GM18907 (cell line): ENCODE measurements at regions not wholly inside any gene's neighbourhood (a gene's known extent, or its start where the extent isn't known, plus 50 kb on each side); places are given as distances from the start of the nearest gene placed in this dataset.
A peak's percentile ranks its signal among the peaks of the same experiment; 100 is the strongest.
"Not testable (repeated sequence)": the region's sequence is repeated elsewhere in the genome, so short reads cannot be mapped to it uniquely, and the experiment has no call there.

ENCODE experiments used
- ATAC-seq: cut with Tn5 transposase; IDR thresholded peaks from one replicate; pipeline ENCODE4 v1.9.1; 2021; ENCODE audit warnings: mild to moderate bottlenecking, moderate library complexity; ENCODE audit not compliant: unreplicated experiment

DNA sequence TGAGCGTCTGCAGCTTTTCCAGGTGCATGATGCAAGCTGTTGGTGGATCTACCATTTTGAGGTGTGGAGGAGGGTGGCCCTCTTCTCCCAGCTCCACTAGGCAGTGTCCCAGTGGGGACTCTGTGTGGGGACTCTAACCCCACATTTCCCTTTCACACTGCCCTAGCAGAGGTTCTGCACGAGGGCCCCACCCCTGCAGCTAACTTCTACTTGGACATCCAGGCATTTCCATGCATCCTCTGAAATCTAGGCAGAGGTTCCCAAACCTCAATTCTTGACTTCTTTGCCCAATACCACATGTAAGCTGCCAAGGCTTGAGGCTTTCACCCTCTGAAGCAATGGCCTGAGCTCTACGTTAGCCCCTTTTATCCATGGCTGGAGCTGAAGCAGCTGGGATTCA lies 61.4 kb upstream of the HGFAC start:
- not testable (repeated sequence) for ATAC-seq

DNA sequence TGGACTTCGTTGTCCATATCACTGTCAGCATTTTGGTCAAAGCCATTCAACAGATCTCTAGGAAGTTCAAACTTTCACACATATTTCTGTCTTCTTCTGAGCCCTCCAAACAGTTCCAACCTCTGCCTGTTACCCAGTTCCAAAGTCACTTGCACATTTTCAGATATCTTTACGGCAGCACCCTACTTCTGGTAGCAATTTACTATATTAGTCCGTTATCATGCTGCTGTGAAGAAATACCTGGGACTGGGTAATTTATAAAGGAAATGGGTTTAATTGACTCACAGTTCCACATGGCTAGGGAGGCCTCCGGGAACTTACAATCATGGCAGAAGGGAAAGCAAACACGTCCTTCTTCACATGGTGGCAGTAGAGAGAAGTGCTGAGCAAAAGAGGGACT lies 60.6 kb upstream of the HGFAC start:
- not testable (repeated sequence) for ATAC-seq

DNA sequence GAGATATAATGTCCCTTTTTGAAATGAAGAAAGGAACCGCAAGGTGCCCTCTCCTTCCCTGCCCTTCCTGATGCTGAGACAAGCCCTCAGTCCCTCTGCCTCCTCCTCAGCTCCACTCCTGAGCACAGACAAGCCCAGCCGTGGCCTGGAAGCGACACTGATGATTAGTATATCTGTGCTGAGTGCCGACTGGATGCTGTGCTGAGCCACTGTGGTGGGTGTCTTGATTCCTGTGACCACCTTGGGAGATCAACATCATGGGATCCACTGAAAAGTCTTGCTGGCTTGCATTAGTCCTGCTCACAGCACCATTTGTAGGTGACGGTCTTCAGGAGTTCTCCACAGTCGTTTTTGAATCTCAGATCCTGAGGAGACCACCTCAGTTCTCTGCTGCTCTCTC lies 59.5 kb upstream of the HGFAC start:
- no peak for ATAC-seq

DNA sequence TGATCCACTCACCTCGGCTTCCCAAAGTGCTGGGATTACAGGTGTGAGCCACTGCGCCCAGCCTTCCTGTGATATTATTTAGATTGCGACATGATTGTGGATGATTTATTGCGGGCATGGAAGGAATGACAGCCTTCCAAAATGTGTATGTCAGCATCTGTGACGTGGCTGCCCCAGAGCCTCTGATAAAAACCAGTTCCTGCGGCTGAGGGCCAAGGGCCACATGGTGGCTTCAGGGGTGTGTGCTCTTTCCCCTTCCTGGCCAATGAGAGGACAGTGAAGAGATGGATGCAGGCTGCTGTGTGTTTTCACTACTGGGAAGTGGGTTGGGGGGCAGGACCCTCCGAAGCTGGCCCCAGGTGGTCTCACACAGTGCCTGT lies 57.4 kb upstream of the HGFAC start:
- no peak for ATAC-seq

DNA sequence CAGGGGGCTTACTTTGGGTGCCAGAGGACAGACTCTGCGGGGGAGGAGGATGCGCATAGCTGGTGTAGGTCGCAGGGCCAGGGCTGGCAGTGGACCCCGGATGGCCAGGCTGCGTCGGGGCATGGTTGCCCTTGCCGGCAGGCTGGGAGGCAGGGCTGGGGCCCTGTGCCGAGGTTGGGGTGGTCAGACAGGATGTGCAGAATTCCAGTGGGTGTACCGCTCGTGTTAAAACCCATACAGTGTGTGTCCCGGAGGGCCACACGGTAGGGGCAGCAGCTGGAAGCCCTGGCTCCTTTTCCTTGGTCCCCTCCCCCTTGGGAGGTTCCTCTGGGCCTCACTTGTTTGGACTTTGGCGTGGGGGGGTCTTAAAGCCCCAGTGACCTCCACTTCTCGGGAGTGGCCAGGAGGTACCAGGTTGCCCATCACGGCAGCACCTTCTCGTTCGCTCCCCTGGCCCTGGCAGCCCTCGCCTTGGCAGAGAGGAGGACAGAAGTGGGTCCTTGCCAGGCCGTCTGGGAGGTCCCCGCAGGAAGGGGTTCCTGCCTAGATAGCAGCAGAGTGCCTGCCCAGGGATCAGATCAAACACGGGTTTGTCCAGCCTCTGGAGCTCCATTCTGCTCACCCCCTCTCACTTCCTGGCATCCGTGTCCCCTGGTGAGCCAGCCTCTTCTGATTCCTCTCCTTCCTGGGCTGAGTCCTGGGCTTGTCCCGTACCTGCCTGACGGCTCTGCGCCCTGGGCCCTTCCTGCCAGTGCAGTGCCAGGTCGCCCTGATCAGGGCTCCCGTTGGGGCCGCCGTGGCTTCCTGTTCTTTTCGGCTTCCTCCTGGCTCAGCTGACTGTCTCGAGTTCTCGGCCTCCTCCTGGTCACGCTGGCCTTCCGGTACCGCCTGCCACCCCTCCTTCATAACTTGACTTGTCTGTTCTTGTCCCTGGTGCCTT lies 56.7 kb upstream of the HGFAC start:
- ATAC-seq = no peak

DNA sequence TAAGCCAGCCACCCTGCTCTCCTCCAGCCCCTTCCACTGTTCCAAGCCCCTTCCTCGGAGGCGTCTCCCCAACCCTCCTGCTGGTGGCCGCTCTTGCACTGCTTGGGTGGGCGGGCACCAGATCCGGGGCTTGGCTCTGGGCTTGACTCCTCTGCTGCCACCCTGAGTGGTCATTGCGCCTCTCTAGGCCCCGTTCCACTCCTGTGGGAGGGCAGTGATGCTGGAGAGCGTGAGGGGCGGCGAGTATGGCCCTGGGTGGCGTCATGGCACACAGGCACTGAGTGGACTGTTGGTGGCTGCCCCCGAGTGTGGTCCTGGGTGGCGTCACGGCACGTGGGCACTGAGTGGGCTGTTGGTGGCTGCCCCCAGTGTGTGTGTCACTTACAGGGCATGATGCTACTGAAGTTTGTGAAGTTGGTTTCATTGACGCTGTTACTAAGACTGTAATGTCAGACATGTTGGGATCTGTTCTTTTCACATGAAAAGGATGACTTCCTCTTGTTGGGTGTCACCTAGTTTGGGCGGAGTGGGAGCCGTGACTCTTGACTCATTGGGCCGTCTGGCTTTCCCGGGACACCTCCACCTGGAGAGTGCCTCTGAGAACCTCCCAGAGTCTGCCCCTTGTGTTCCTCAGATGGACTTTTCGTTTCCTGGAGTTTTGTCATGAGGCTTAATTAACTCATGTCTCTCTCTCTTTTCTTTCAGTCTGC lies 55.9 kb upstream of the HGFAC start:
- no peak for ATAC-seq

DNA sequence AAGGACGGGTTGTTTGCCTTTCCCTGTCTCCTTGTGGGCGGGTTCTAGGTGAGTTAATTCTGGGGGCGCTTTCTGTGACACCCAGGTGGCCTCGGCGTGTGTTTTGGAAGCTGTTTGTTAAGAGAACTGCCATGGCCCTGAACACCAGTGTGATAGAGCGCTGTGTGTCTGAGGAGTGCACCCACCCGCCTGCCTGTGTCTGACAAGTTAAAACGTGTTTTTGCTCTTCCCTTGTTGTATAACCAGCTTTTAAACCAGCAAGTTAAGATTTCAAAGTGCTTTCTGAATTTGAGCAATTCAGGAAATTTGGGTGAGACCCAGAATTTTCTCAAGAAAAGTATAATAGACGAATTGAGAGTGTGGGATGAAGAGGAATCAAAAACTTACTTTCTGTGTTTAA lies 55.2 kb upstream of the HGFAC start:
- no peak for ATAC-seq

DNA sequence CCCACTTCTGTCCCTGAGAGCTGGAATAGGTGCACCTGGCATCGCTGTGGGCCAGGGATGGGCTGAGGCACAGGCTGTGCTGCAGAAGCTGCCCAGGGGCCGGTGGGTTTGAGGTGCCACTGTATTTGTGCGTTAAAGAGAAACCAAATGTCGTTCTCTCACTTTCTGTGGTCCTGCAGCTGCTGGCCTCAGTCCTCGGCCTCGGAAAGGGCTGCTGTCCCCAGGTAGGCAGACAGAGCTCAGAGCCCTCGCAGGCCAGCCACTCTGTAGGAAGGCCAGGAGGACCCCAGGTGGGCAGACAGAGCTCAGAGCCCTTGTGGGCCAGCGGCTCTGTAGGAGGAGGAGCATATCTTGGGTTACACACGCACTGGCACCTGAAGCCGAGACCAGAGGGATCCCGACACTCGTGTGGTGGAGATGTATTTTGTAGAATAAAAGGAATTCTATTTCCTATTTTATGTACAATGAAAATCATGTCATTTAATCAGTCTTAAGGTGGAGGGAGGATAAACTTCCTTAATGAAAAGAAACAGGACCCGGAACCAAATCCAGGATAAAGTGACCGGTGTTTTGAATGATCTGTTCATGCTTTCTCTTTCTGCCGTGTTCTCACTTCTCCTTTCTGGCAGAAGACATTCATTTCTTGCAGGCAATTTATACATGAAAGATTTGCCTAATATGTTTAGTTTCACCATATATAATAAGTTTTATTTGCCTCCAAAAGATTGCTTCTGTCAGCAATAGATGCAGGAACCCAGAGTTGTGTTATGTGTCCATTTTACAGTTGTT lies 54.4 kb upstream of the HGFAC start:
- ATAC-seq = peak; percentile 59

DNA sequence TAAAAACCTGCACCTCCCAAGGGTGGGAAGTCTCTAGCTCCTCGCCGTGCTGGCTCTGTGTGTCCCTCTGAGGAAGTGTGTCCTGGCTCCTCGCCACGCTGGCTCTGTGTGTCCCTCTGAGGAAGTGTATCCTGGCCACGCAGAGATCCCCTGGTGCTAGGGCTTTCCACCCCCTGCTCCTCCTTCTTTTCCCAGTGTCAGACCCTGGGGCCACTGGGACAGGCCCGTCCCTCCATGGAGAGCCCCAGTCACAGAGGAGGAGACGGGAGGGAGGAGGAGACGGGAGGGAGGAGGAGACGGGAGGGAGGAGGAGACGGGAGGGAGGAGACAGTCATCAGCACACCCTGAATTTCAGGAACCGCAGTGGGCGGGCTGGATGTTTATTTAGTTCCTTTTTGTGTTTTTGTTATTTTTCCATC lies 53.8 kb upstream of the HGFAC start:
- peak; percentile 33 for ATAC-seq

DNA sequence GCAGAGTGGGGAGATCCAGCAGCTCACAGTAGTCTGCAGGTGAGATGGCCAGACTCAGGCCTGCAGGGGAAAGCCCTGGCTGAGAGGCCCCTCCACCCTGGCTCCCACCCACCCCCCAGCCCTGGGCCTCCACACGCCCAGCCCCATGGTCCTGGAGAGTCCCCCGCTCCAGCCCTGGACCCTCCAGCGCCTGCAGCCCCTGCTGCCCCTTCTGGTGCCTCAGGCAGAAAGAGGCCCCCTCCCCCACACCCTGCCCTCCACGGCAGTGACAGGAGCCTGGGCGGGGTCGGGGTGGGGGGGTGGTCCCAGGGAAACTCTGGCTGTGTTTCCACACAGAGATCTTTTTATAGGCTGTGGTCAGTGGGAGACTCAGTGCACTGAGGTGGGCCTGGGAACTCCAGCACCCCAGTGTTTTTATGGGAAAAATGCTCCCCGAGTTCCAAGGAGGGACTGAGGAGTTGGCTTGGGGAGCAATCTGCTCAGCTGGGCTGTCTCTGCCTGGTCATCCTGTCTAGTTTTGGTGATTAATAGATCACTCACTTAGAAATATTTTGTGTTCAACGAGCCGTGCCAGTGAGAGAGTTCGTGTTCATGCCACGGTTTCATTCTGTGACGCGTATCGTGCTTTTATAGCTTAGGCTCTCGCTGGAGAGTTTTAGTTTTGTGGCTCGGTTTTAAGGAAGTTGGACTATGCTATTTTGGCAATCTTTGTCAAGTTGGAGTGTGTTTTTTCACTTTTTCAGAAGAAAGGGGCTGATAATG lies 53.1 kb upstream of the HGFAC start:
- peak; percentile 59 for ATAC-seq

DNA sequence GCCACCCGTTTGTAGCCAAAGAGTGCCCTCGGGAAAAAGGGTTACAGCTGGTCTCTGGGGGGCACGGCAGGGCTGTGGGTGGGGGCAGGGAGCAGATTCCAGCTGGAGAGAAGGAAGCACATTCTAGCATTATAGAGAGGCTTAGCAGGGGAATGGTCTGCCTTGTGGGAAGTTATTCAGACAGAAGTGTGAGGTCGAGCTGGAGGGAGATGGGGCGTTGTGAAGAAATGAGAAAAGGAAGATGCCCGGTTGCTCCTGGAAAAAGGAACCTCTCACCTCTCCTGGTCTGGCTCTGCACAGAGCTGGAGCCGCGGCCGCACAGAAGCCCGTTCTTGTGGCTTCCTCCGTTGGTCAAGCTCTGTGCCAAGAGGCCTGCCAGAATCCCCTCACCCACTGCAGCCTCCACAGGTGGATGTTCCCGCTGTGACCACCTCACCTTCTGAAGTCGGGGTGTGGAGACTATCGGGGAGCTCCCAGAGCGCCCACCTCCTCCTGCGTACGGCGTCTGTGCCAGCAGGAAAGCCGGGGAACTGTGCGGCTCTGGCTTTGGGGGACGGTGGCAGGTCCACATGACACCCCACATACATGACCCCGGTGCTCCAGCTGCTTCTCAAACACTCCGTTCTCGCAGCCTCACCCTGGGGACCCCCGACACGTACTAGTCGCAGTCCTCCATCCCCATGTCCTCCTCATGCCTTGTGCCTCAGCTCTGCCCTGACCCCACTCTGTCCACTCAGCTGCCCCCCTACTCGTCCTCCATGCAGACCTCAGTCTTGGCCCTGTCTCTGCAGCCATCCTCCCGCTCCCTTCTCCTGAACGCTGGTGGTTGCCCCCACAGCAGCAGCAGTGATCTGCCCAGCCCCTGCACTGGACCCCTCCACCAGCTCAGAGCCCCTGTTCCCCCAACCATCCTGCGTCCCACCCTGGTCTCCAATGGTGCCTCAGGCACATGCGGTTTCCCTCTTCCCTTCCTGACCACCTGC lies 52.2 kb upstream of the HGFAC start:
- no peak for ATAC-seq

DNA sequence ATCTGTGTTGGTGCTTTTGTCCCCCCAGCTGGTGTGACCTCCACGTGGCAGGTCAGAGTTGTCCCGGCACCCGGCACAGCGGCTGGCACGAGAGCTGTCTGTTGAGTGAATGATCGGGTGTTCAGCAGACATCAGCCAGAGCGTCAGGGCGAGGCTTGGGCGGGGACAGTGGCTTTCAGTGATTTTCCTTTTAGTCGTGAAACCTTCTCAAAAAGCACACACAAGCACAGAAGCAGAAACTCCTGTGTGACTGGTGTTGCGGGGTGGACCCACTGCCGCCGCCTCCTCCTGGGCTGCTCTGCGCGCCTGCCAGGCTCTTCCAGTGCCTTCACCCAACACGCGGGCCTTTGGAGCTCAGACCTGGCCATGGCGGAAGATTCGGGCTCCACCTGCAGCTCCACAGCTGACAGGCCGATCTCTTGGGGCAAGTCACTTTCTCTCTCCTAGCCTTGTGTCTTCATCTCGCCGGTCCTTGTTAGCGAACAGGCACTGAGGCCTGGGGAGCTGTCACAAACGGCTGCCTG lies 51.4 kb upstream of the HGFAC start:
- no peak for ATAC-seq

DNA sequence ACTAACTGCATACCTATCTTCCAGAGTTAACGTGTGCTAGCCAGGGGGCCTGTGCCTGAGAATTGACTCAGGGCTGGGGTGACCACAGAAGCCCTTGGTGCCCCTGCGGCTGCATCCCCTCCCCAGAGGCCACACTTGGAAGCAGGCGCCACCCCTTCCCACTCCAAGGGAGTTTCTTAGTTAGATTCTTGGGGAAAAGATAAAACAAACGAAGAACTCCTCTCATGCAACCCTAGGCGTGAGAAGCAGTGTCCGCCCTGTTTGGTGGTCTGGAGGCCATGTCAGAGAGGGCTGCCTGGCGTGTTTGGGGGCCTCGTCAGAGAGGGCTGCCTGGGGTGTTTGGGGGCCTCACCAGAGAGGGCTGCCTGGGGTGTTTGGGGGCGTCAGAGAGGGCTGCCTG lies 50.3 kb upstream of the HGFAC start:
- ATAC-seq = no peak
